SKM-1 treated with dmso at 0.1 percent for 144 hours (cell line): ENCODE measurements at regions not wholly inside any gene's neighbourhood (a gene's known extent, or its start where the extent isn't known, plus 50 kb on each side); places are given as distances from the start of the nearest gene placed in this dataset.
"Not testable (repeated sequence)": the region's sequence is repeated elsewhere in the genome, so short reads cannot be mapped to it uniquely, and the experiment has no call there.

Source experiments
- DNase-seq: peaks from one replicate; lab custom pipeline; 2025; ENCODE audit not compliant: unreplicated experiment; lab: John Stamatoyannopoulos, UW

- DNase-seq = no peak
Measured at GRCh38 chr3:191959876-191960413, 499.0 kb downstream of the PYDC2 start.

- no peak for DNase-seq
Measured at GRCh38 chr3:191961022-191961421, 500.1 kb downstream of the PYDC2 start.

GRCh38 chr3:191961529-191961928 is 500.6 kb downstream of the PYDC2 start:
- DNase-seq = no peak

- DNase-seq = no peak
Measured at GRCh38 chr3:191962324-191962723, 501.4 kb downstream of the PYDC2 start.

GRCh38 chr3:191963182-191963581 is 502.2 kb downstream of the PYDC2 start:
- DNase-seq = no peak

DNA sequence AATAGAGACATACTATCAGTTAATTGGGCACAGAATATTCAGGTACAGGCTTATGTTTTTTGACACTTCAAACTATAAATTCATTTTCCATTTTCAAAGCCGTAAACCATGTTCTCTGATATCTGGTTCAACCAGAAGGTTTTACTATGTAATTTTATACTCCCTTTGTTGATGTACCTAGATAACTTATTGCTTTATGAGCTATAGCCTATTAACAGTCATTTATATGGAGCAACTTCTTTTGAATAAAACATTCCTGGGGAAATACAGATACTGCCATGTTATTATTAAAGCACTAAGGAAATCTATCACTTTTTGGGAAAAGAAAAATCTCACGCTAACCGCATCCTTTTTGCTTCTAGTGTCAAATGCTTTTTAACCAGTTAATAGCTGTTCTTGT is 505.6 kb downstream of the PYDC2 start:
- DNase-seq = no peak

- no peak for DNase-seq
Measured at GRCh38 chr3:191968299-191968698, 507.3 kb downstream of the PYDC2 start.

- DNase-seq = no peak
Measured at GRCh38 chr3:191972714-191973398, 511.9 kb downstream of the PYDC2 start.

DNA sequence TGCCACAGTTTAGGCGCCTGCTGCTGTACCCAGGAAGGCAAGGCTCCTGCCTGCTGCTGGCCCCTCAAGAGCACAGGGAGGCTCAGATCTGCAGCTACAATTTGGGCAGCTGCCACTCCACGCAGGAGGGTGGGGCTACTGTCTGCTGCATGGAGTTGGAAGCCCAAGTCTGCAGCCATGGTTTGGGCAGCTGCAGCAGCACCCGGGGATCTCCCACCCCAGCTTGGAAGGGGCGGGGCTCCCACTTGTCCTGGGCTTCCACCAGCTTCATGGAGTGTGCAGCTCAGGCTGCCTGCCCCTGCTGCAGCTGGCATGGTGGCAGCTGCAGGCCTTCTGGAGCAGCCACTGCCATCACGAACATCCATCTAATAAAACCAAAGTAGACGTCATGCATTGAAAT is 512.9 kb downstream of the PYDC2 start:
- DNase-seq = no peak

DNA sequence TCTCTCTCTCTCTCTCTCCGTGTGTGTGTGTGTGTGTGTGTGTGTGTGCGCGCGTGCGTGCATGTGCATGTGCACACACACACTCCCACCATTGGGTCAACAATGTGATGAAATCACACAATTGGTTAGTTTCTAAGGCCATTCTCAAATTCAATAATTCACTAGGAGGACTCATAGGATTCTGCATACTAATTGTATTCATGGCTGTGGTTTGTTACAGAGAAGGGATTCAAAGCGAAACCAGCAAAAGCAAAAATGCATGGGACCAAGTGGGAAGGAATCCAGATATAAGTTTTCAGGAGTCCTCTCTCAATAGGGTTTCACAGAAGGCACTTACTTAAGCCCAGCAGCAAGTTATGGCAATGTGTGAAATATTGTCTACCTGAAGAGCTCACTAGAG is 515.0 kb downstream of the PYDC2 start:
- no peak for DNase-seq

- no peak for DNase-seq
Measured at GRCh38 chr3:191980443-191980842, 519.5 kb downstream of the PYDC2 start.

- no peak for DNase-seq
Measured at GRCh38 chr3:191982481-191982880, 521.5 kb downstream of the PYDC2 start.

DNA sequence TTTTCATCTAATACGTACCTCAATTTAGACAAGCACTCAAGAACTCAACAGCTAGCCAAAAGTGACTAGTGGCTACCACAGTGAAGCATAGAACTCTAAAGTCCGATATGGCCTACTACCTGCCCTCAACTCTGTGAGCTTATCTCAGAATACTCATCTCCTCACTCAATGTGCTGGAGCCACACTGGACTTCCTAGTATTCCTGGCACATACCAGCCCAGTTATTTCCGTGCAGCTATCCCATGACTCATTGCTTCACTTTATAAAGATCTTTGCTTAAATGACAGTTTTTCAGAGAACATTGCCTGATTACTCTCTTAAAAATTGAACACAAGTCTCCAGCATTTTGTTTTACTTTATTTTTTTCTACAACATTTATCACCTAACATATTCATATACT is 524.7 kb downstream of the PYDC2 start:
- DNase-seq = no peak

- DNase-seq = no peak
Measured at GRCh38 chr3:191987831-191988350, 526.9 kb downstream of the PYDC2 start.

GRCh38 chr3:191993952-191994351 is 533.0 kb downstream of the PYDC2 start:
- not testable (repeated sequence) for DNase-seq

DNA sequence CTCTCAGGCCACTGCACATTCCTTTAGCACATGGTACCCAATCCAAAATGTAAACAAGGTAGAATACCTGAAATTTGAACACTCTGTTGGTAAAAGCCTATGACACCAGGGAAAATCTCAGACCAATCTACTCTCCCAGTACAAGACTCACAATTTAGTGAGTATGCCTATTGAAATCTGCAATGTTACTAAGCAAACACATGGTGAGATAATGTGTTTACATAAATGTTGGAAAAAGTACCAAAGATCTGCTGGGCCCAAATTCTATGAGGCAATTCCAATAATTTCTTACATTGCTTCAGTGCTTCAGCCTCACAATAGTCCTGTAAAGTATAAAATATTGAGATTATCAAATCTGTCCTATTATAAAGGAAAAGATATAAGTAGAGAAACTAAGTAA is 536.1 kb downstream of the PYDC2 start:
- DNase-seq = no peak

GRCh38 chr3:191997579-191998268 is 536.8 kb downstream of the PYDC2 start:
- no peak for DNase-seq

GRCh38 chr3:192001218-192001617 is 540.3 kb downstream of the PYDC2 start:
- no peak for DNase-seq

GRCh38 chr3:192005989-192006388 is 545.0 kb downstream of the PYDC2 start:
- no peak for DNase-seq

DNA sequence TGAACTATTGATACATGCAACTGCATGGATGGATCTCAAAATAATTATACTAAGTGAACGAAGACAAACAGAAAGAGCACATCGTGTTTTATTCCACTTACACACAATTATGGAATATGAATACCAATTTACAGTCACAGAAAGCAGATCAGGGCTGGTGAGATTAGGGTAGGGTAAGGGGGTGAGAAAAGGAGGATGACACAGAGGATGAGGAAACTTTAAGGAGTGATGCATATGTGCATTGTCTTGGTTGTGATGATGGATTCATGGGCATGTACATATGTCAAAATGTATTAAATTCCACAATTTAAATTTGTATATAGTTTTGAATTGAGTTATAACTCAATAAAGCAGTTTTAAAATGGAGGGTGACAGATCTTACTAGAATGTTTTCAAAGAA is 548.9 kb downstream of the PYDC2 start:
- DNase-seq = no peak

DNA sequence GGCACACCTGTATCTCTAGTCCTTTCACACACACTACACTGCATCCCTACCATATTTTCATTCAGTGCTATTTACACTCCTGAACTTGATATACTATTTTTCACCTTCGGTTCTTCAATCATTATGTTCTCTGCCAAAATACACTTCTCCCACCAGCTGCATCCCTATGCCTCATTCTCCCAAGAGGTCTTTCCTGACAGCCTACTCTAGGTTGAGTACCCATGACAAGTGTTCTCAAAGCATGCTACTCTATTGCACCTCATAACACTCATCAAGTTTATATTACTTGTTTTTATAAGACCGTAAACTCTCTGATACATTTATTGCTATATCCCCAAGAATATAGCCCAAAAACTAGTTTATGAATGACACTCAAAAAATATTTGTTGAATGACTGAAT is 549.5 kb downstream of the PYDC2 start:
- no peak for DNase-seq

GRCh38 chr3:192011137-192011536 is 550.2 kb downstream of the PYDC2 start:
- no peak for DNase-seq
